Fibroblast of skin of scalp (primary cell): ENCODE measurements at regions not wholly inside any gene's neighbourhood (a gene's known extent, or its start where the extent isn't known, plus 50 kb on each side); places are given as distances from the start of the nearest gene placed in this dataset.
A peak's percentile ranks its signal among the peaks of the same experiment; 100 is the strongest.

ENCODE experiments used
- DNase-seq: peaks from one replicate; pipeline ENCODE4 v3.0.0-alpha.2; 2013

GRCh38 chr17:77585142-77585860 is 373.2 kb upstream of the TNRC6C start:
- DNase-seq: no peak

- DNase-seq: no peak
Measured at GRCh38 chr17:77590951-77591735, 367.4 kb upstream of the TNRC6C start.

DNA sequence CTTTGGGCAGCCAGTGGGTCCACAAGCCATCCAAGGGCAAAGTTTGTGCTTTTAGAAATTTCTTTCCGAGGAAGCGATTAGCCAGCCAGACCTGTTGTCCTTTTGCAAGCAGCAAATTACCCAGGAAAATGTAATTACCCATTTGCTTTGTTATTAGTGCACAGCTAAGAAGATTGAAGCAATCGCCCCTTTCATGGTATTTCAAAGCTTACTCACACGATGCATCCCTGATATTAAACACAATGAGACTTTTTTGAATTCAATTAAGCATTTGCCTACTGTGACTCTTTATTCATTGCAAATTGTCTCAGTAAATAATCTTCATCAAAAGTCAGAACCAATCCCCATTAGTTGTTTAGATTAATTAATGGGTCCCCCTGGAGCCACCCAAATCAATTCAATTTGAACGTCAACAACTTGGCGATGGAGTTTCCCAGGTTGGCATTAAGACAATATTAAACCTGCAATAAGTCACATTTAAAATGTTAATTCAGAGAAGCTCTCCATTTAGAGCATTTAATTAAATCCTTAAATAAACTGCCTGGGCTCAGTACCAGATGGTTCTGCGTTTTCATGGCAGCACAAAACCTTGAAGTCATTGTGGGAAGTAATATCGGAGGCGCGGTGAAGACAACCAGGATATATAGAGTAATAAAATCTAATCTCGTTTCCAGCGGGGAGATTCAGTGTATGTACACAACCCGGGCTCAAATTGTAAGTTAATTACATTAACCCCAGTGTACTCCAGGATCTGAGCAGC is 366.2 kb upstream of the TNRC6C start:
- DNase-seq: no peak

DNA sequence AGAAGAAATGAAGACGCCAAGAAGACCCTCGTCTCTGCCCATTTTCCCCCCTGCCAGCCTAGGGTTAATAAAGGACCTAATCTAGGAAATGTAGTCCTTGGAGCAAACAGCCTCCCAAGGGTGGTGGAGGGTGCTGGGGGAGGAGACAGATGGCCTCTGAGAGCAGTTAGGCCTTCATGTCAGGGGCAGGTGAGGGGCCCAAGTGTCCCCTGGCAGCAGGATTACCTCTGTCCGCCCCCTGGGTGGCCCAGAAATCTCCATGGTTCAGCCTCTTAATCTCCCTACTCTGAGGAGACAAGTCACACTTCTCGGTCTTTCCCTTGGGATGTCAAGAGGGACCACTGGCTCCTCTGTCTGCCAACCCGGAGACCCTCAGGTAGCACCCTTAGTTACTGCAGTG is 365.4 kb upstream of the TNRC6C start:
- DNase-seq: no peak

- DNase-seq: no peak
Measured at GRCh38 chr17:77594416-77595209, 363.9 kb upstream of the TNRC6C start.

- DNase-seq: no peak
Measured at GRCh38 chr17:77596491-77597417, 361.7 kb upstream of the TNRC6C start.

DNA sequence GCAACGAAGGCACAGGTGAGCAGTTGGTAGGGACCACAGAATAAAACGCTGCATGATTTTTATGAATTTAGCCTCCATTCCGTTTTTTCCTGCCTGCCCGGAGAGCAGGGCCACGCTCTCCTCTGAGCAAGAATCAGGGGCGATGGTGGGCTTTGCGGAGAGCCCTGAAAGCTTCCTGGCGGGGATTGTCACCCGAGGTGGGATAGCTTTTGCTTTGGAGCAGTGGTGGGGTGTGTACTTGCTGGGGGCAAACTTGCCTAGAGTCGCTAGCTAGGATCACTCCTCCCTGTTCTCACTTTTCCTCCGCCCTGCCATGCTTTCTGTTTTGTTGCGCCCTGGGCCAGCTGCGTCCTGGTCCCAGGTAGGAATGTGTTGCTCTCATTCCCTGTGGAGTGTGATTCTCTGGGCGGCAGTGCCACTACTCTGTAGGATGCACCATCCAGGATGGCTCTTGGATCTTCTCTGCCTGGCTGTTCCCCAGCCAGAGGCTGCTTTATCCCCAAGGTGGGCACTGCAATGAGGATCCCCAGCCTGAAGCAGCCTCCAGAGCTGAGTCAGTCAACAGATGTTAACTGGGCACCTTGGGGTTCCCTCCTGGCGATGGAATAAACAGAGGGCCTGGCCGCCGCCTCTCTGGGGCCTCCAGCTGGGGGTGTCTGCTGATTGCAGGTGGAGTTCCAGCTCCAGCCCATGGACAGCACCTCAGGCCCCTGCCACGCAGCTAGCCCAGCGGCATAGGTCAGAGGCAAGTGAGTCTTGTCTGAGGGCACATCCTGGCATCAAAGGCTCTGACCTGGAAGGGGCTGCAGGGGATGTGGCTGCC is 360.9 kb upstream of the TNRC6C start:
- DNase-seq: no peak

GRCh38 chr17:77598241-77598620 is 360.3 kb upstream of the TNRC6C start:
- no peak for DNase-seq

- no peak for DNase-seq
Measured at GRCh38 chr17:77599699-77600098, 358.8 kb upstream of the TNRC6C start.

DNA sequence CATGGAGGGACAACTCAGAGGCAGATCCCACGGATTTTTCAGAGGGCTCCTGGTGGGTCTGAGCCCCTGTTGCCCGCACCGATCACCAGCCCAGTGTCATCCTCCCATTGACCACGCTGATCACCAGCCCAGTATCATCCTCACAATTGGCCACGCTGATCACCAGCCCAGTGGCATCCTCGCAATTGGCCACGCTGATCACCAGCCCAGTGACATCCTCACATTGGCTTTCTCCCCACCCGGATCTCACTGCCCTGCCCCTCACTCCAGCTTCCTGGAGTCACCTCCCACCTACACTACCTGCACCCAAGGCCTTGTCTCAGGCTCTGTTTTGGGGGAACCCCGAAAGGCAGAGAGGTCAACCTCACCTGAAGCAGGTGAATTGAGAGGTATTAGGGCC is 358.2 kb upstream of the TNRC6C start:
- no peak for DNase-seq

DNA sequence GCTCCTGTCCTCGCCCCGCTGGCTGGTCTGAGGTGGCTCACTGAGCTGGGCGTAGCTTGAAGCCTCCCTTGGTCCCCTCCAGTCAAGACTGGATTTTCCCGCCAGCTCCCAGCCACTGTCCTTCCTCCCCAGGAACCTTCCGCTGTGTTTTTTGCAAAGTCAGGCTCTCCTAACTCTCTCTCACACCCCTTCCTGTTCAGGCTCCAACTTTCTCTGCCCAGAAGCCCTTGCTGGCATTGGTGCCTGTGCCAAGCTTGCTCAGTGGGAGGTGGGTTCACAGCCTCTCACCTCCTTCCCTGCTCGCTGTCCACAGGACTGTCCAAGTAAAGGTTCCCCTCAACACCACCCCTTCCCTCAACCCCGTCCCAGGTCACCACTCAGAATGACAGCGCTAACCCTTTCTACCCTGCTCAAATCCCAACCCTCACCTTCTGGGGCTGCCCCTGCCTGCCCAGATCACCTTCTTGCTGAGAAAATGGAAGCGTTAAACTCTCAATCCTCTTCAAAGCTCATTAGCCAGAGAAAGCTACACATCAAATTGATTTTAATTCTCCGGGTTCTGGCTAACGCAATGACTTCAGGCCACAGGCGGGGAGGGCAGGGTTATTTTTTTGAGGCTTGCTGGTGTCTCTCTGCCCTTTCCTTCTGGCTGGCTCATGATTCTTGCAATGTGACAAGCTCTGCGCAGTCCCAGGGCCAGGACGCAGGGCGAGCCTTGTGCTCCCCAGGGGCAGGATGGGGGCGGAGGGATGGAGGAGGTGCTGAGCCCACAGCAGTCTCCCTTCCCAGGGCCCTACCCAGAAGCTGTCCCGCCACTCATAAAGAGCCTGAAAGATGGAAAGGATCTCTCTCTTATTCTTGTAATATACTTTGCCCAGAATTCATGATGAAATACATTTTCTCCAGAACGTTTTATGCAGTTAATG is 357.2 kb upstream of the TNRC6C start:
- DNase-seq: no peak

- DNase-seq: peak; percentile 82
Measured at GRCh38 chr17:77602062-77602746, 356.3 kb upstream of the TNRC6C start.

DNA sequence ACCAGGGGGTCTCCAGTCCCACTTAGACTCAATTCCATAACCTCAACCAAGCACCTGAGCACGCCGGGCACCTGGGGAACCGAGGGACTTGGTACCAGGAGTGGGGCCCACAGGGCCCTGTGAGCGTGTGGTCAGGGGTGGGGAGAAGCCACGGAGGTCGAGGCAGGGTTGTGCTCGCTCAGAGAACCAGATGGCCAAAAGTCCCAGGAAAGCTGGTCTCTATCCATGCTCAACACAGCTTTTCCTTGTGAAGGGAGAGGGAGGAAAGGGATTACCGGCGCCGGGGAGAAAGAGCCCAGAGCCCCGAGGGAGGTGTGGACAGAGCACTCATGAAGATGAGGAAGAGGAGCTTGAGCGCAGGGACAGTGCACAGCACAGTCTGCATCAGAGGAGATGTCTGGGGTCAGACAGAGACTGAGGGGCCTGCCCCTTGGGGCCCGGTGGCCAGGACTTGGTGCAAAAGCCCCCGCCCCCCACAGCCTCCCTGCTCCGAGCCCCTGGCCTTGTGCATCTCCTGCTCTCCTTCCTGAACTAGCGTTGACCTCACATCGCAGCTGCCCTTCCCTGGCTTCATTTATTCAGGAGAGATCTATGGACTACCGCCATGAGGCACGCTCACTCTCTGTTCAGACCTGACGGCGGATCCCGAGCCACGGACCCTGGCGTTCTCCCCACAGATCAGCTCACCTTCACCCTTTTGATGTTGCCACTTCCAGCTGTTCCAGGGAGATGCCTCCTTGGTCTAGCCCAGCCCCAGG is 355.4 kb upstream of the TNRC6C start:
- no peak for DNase-seq

DNA sequence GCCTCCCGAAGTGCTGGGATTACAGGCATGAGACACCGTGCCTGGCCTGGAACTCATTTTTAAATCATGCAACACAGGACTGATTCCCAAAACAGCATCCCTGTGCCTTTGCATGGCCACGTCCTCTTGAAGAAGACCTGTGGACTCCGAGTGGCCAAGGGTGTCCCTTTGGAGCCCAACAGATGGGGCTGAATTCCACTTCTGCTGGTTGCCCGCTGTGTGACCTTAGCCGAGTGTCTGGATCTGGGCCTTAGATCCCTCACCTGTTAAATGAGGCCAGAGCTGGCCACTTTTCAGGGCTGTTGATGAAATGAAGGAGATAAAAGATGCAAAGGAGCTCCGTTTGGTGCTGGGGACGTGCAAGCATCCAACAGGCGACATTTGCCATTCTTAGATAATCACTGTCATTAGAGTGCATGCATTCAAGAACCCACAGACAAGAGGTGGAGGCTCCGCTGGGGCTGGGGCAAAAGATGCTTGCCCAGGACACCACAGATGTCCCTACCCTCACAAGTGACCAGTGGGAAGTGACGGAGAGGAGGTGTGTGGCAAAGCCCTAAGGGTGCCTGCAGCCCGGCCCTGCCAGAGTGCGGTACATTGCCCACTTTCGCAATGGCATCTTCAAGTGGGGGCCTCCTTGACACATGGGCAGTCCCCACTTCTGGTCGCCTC is 354.1 kb upstream of the TNRC6C start:
- no peak for DNase-seq

DNA sequence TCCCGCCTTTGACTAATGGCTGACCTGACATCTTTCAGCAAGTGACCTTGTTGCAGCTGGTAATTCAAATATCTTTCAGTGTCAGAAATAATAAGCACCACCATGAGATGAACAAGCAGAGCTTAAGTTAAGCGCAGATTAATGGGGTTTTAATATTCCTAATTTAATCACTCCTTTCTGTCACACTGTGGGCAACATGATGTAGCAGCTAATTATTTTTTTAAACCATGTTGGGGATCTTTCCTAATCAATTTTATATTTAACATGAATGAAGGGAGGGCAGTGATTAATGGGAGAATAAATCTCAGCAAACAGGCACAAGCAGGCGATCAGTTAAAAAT is 353.6 kb upstream of the TNRC6C start:
- DNase-seq: no peak

DNA sequence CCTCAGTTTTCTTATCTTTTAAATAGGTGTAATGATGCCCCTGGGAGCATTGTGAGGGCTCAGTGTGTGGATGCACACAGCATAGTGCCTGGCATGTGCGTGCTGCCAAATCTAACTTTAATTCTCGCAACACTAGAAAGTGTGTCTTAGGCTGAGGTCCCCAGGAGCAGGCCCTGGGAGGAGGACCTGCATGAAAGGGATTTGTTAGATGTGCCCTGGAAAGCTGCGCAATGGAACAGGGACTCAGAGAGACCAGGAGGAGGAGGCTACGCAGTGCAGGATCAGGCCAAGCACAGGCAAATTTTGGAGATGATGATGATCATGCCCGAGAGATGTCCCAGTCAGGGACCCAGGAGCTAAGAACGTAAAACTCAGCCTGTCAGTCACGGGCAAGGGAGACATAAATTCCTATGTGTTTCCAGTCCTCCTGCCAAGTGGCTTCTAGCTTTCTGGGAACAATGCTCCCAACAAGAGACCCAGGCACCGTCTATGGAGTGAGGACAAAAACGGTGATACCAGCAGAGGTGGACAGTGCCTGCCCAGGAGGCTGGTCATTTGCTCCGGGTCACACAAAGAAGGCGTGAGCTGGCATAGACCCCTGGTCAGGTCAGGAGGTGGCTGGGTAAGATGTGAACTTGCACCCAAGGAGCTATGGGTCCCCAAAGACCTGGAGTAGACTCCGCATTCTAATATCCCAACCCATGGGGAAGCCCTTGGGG is 352.2 kb upstream of the TNRC6C start:
- no peak for DNase-seq

DNA sequence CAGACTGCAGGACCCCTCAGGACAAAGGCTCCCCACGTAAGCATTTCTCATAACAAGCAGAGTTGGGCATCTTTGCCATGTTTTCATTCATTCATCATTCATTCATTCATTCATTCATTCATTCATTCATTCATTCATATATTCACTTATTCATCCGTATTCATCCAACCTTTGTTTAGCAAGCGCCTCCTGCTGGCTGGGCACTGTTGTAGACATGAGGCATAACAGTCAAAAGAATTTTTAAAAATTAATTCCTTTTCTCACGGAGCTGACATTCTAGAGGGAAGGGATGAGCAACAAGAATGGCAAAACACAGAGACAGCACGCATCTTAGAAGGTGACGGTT is 351.7 kb upstream of the TNRC6C start:
- DNase-seq: no peak
